GM23338 (cell line): ENCODE measurements at regions not wholly inside any gene's neighbourhood (a gene's known extent, or its start where the extent isn't known, plus 50 kb on each side); places are given as distances from the start of the nearest gene placed in this dataset.

Source experiments
- CREB1 ChIP-seq: fragments of 250-450 bp; sonication (Bioruptor Pico); IDR thresholded peaks from 2 replicates; pipeline ENCODE4 v1.5.0; 2020; ENCODE audit warnings: low read depth, mild to moderate bottlenecking, moderate library complexity
- CTCF ChIP-seq, 2 experiments: fragments of 200-600 bp in 1 of 2; sonication (generic) in 1 of 2; conservative IDR thresholded peaks; 2 replicates each; pipeline versions ENCODE4 v1.5.1 to v1.6.1; 2016 to 2017; ENCODE audit warnings: antibody characterized with exemption in 2 of 2, low read depth in 2 of 2, mild to moderate bottlenecking in 2 of 2, moderate library complexity in 1 of 2
- EZH2 ChIP-seq: fragments of 200-600 bp; sonication (generic); IDR thresholded peaks from one replicate; pipeline ENCODE4 v1.8.0; 2017; ENCODE audit warnings: antibody characterized with exemption, mild to moderate bottlenecking, low read depth; ENCODE audit not compliant: unreplicated experiment
- EZH2phosphoT487 ChIP-seq: fragments of 200-600 bp; sonication (generic); IDR thresholded peaks from one replicate; pipeline ENCODE4 v1.8.1; 2018; ENCODE audit warnings: antibody characterized with exemption; ENCODE audit not compliant: unreplicated experiment
- POLR2AphosphoS5 ChIP-seq: IDR thresholded peaks from 2 replicates; pipeline ENCODE4 v1.6.1; 2016; ENCODE audit warnings: antibody characterized with exemption, low read depth
- REST ChIP-seq: IDR thresholded peaks from one replicate; pipeline ENCODE4 v1.6.1; 2018; ENCODE audit warnings: antibody characterized with exemption; ENCODE audit not compliant: unreplicated experiment

- no peak for TF ChIP-seq CTCF (conservative IDR thresholded peaks at IDR 0.05; ENCODE audit: low read depth in 2 of 2)
- no peak for TF ChIP-seq POLR2AphosphoS5
- no peak for TF ChIP-seq REST
- TF ChIP-seq EZH2phosphoT487, result no peak
- TF ChIP-seq CREB1 (CRISPR knock-in tag), result no peak
- TF ChIP-seq EZH2, result no peak
These were observed 232.1 kb downstream of the LMO4 start for GRCh38 chr1:87560601-87561360.
